Endodermal cell (in vitro differentiated cells): ENCODE measurements at regions not wholly inside any gene's neighbourhood (a gene's known extent, or its start where the extent isn't known, plus 50 kb on each side); places are given as distances from the start of the nearest gene placed in this dataset.

Experiments
- DNase-seq: peaks from one replicate; pipeline ENCODE4 v3.0.0-alpha.2; 2017
- H3K27ac ChIP-seq: 2 replicates; pipeline ENCODE4 v1.5.1; 2013; ENCODE audit warnings: mild to moderate bottlenecking, low read depth, low read length, moderate library complexity
- H3K27me3 ChIP-seq: 2 replicates; pipeline ENCODE4 v1.6.1; 2013; ENCODE audit warnings: mild to moderate bottlenecking, low read length, moderate library complexity; ENCODE audit not compliant: insufficient read depth, control insufficient read depth, poor library complexity, severe bottlenecking
- H3K36me3 ChIP-seq: 2 replicates; pipeline ENCODE4 v1.7.0; 2013; ENCODE audit warnings: mild to moderate bottlenecking, low read length, moderate library complexity; ENCODE audit not compliant: control insufficient read depth, insufficient read depth
- H3K4me1 ChIP-seq: one replicate; pipeline ENCODE4 v1.7.0; 2013; ENCODE audit warnings: low read length; ENCODE audit not compliant: control insufficient read depth, insufficient read depth
- H3K4me3 ChIP-seq: 2 replicates; pipeline ENCODE4 v1.5.1; 2013; ENCODE audit warnings: mild to moderate bottlenecking, low read length, moderate library complexity
- H3K9ac ChIP-seq: 2 replicates; pipeline ENCODE4 v1.6.1; 2013; ENCODE audit warnings: mild to moderate bottlenecking, low read length, moderate library complexity; ENCODE audit not compliant: poor library complexity, severe bottlenecking; ENCODE audit errors: extremely low read depth
- H3K9me3 ChIP-seq: 2 replicates; pipeline ENCODE4 v1.6.1; 2013; ENCODE audit warnings: mild to moderate bottlenecking, low read length, moderate library complexity; ENCODE audit not compliant: control insufficient read depth
- H3K27ac Mint-ChIP-seq: 2 replicates; pipeline ENCODE4 v1.8.0; 2020; ENCODE audit warnings: mixed read lengths
- H3K27me3 Mint-ChIP-seq: 2 replicates; pipeline ENCODE4 v1.8.0; 2021; ENCODE audit warnings: mild to moderate bottlenecking, mixed read lengths; ENCODE audit not compliant: insufficient read depth
- H3K36me3 Mint-ChIP-seq: 2 replicates; pipeline ENCODE4 v1.8.0; 2020; ENCODE audit warnings: low read depth, mixed read lengths
- H3K4me1 Mint-ChIP-seq: 2 replicates; pipeline ENCODE4 v1.8.0; 2020; ENCODE audit warnings: mixed read lengths
- H3K4me3 Mint-ChIP-seq: 2 replicates; pipeline ENCODE4 v1.8.0; 2020; ENCODE audit warnings: mild to moderate bottlenecking, moderate library complexity, mixed read lengths
- H3K9me3 Mint-ChIP-seq: 2 replicates; pipeline ENCODE4 v1.8.0; 2020; ENCODE audit warnings: mild to moderate bottlenecking, mixed read lengths
- CTCF ChIP-seq: fragments of 200-600 bp; sonication (generic); conservative IDR thresholded peaks from 2 replicates; pipeline ENCODE4 v1.5.0; 2021; ENCODE audit warnings: antibody characterized with exemption, mild to moderate bottlenecking
- WGBS, 2 experiments: methylation state at CpG; one replicate each; pipeline versions ENCODE4 v1.1.5 to v1.1.7; 2013; ENCODE audit warnings: missing lambda C conversion rate in 2 of 2, mixed read lengths in 1 of 2; ENCODE audit not compliant: insufficient coverage in 1 of 2, insufficient read length in 1 of 2; 5-methylcytosine and 5-hydroxymethylcytosine counted together

DNA sequence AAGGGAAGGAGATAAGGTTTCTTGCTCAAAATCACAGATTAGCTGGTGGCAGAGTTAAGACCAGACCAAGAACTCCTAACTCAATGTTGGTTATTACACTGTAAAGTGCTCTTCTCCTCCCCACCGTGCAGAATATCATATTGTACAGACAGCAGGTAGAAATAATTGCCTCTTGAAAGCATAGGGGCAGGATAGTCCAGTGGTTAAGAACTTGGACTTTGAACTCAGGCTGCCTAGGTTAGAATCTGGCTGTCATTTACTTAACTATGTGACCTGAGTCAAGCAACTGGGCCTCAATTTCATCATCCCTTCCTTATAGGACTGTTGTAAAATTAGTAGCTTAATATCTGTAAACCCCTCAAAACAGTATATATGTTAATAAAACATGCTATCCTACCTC lies 114.9 kb upstream of the HIVEP3 start:
- 90% methylated on average over 1 of the region's 1 CpG; no CpG with 5 or more reads in 1 of the 2 experiments for WGBS, 2 experiments
- Histone ChIP-seq H3K27ac (no peak overlapping the region), H3K9me3 (no peaks in the 10 kb centered on the region), H3K4me1 (no peaks in the 10 kb centered on the region), H3K9ac (no peak overlapping the region), H3K4me3 (no peak overlapping the region), H3K27me3 (peaks cover 66% of the 10 kb centered on the region), H3K36me3 (no peaks in the 10 kb centered on the region)
- no peak for TF ChIP-seq CTCF
- no peaks in the 10 kb centered on the region for H3K36me3 Mint-ChIP-seq
- no peak overlapping the region for H3K4me3 Mint-ChIP-seq
- H3K27ac Mint-ChIP-seq = no peak overlapping the region
- H3K9me3 Mint-ChIP-seq = no peaks in the 10 kb centered on the region
- DNase-seq = no peak
- H3K4me1 Mint-ChIP-seq = peaks cover 9% of the 10 kb centered on the region
- H3K27me3 Mint-ChIP-seq = peaks cover 44% of the 10 kb centered on the region

DNA sequence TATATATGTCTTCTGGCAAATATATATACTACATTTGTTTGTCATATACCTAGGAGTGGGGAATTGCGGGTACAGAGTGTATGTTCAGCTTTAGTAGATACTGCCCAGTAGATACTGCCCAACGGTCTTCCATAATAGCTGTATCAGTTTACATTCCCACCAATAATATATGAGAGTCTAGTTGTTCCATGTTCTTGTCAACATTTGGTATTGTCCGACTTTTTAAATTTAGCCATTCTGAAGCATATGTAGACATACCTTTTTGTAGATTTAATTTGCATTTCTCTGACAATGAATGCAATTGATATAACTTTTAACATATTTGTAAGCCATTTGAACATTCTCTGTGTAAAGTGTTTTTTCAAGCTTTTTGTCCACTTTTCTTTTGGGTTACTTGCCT lies 99.0 kb upstream of the HIVEP3 start:
- Histone ChIP-seq H3K27ac (no peak overlapping the region), H3K4me3 (no peak overlapping the region), H3K9me3 (no peaks in the 10 kb centered on the region), H3K4me1 (no peaks in the 10 kb centered on the region), H3K27me3 (peaks cover 13% of the 10 kb centered on the region), H3K9ac (no peak overlapping the region), H3K36me3 (no peaks in the 10 kb centered on the region)
- no peak for DNase-seq
- H3K4me3 Mint-ChIP-seq = no peak overlapping the region
- H3K27ac Mint-ChIP-seq = no peak overlapping the region
- peaks cover 1% of the 10 kb centered on the region for H3K9me3 Mint-ChIP-seq
- WGBS, 2 experiments = 88% methylated on average over 3 of the region's 3 CpGs; no CpG with 5 or more reads in 1 of the 2 experiments
- no peaks in the 10 kb centered on the region for H3K4me1 Mint-ChIP-seq
- no peaks in the 10 kb centered on the region for H3K36me3 Mint-ChIP-seq
- peaks cover 4% of the 10 kb centered on the region for H3K27me3 Mint-ChIP-seq
- TF ChIP-seq CTCF = no peak

- Histone ChIP-seq H3K9me3 (no peaks in the 10 kb centered on the region), H3K4me1 (no peaks in the 10 kb centered on the region), H3K27ac (no peak overlapping the region), H3K4me3 (no peak overlapping the region), H3K36me3 (no peaks in the 10 kb centered on the region), H3K9ac (no peak overlapping the region), H3K27me3 (peaks cover 9% of the 10 kb centered on the region)
- Mint-ChIP-seq H3K9me3 (peaks cover 1% of the 10 kb centered on the region), H3K36me3 (no peaks in the 10 kb centered on the region), H3K4me3 (no peak overlapping the region), H3K27me3 (peaks cover 4% of the 10 kb centered on the region), H3K4me1 (no peaks in the 10 kb centered on the region), H3K27ac (no peak overlapping the region)
- WGBS, 2 experiments = 94 to 100% methylated on average over 1 of the region's 2 CpGs
- DNase-seq = no peak
- TF ChIP-seq CTCF = no peak
Measured at GRCh38 chr1:42017259-42017658, 98.5 kb upstream of the HIVEP3 start.
